MM.1S (cell line): ENCODE measurements at regions not wholly inside any gene's neighbourhood (a gene's known extent, or its start where the extent isn't known, plus 50 kb on each side); places are given as distances from the start of the nearest gene placed in this dataset.

Experiments used
- CTCF ChIP-seq: fragments of 300-600 bp; sonication (generic); IDR thresholded peaks from 2 replicates; pipeline ENCODE4 v1.5.1; 2016; ENCODE audit warnings: antibody characterized with exemption, low read length, mixed read lengths
- EZH2 ChIP-seq: fragments of 300-600 bp; sonication (generic); optimal IDR thresholded peaks from 2 replicates; pipeline ENCODE3; 2017; ENCODE audit warnings: low read depth, mild to moderate bottlenecking, antibody characterized with exemption, low read length, mixed read lengths
- EZH2phosphoT487 ChIP-seq: fragments of 300-600 bp; sonication (generic); IDR thresholded peaks from 2 replicates; pipeline ENCODE4 v1.6.1; 2018; ENCODE audit warnings: antibody characterized with exemption, low read length

GRCh38 chr14:98634043-98634820 is 637.8 kb downstream of the BCL11B start:
- TF ChIP-seq EZH2 = no peak
- TF ChIP-seq CTCF = no peak
- no peak for TF ChIP-seq EZH2phosphoT487
